Esophagus muscularis mucosa (tissue), 4 donors: ENCODE measurements at regions not wholly inside any gene's neighbourhood (a gene's known extent, or its start where the extent isn't known, plus 50 kb on each side); places are given as distances from the start of the nearest gene placed in this dataset.
"Not testable (repeated sequence)": the region's sequence is repeated elsewhere in the genome, so short reads cannot be mapped to it uniquely, and the experiment has no call there.

Experiments
- DNase-seq: peaks from one replicate; pipeline ENCODE4 v3.0.0-alpha.2; 2017; ENCODE audit errors: extremely low spot score
- H3K27ac ChIP-seq, 4 donors: fragments of 200-600 bp; sonication (generic); replicated peaks in 1 of 4; 1 replicate in 3 of 4; 2 replicates in 1 of 4; pipeline ENCODE4 v1.5.1; 2016 to 2019; ENCODE audit warnings: mild to moderate bottlenecking in 1 of 4
- H3K27me3 ChIP-seq, 4 donors: fragments of 200-600 bp; sonication (generic); one replicate each; pipeline versions ENCODE4 v1.5.1 to v1.6.0; 2016 to 2019
- H3K36me3 ChIP-seq, 4 donors: fragments of 200-600 bp; sonication (generic); one replicate each; pipeline ENCODE4 v1.5.1; 2016 to 2019
- H3K4me1 ChIP-seq, 4 donors: fragments of 200-600 bp; sonication (generic); one replicate each; pipeline ENCODE4 v1.5.1; 2016 to 2019
- H3K4me3 ChIP-seq, 4 donors: fragments of 200-600 bp; sonication (generic); 1 replicate in 2 of 4; 2 replicates in 2 of 4; pipeline ENCODE4 v1.5.1; 2016 to 2019; ENCODE audit warnings: mild to moderate bottlenecking in 4 of 4, moderate library complexity in 1 of 4
- H3K9me3 ChIP-seq, 4 donors: fragments of 200-600 bp; sonication (generic); 1 replicate in 3 of 4; 2 replicates in 1 of 4; pipeline ENCODE4 v1.5.1; 2016 to 2019
- CTCF ChIP-seq, 3 experiments: fragments of 200-600 bp in 2 of 3; fragments of 450-650 bp in 1 of 3; sonication (generic) in 2 of 3; IDR thresholded peaks; one replicate each; pipeline ENCODE4 v1.5.1; 2017 to 2019; ENCODE audit warnings: antibody characterized with exemption in 3 of 3, mild to moderate bottlenecking in 2 of 3, moderate library complexity in 1 of 3
- EP300 ChIP-seq: sonication (generic); formaldehyde crosslinking; IDR thresholded peaks from one replicate; pipeline ENCODE4 v1.6.1; 2017; ENCODE audit warnings: antibody characterized with exemption
- POLR2A ChIP-seq: fragments of 450-650 bp; IDR thresholded peaks from one replicate; pipeline ENCODE4 v1.6.1; 2017; ENCODE audit warnings: antibody characterized with exemption, moderate library complexity, mild to moderate bottlenecking, low read depth
- POLR2AphosphoS5 ChIP-seq, 2 donors: sonication (generic); formaldehyde crosslinking; IDR thresholded peaks; one replicate each; pipeline ENCODE4 v1.6.1; 2017; ENCODE audit warnings: antibody characterized with exemption in 2 of 2
- WGBS: methylation state at CpG from one replicate; pipeline ENCODE4 v1.1.5; 2018; 5-methylcytosine and 5-hydroxymethylcytosine counted together
- intact Hi-C: fragments of 100-400 bp; cut with DNase I; formaldehyde crosslinking; loops from one replicate; pipeline ENCODE4 v1.15.1; 2023

GRCh38 chr12:46635818-46636217 is 190.0 kb downstream of the SLC38A4 start:
- no peak for DNase-seq
- H3K27me3 ChIP-seq = no peaks in the 10 kb centered on the region
- no peak overlapping the region for H3K27ac ChIP-seq
- no peaks in the 10 kb centered on the region for H3K36me3 ChIP-seq
- H3K9me3 ChIP-seq = peaks cover 0 to 23% (median 2%) of the 10 kb centered on the region in 4 donors
- intact Hi-C loops = no loop called here
- H3K4me1 ChIP-seq = no peaks in the 10 kb centered on the region
- TF ChIP-seq EP300 (no peak), POLR2A (no peak), POLR2AphosphoS5 (IDR thresholded peaks at IDR 0.05) (no peak), CTCF (IDR thresholded peaks at IDR 0.05) (no peak)
- no peak overlapping the region for H3K4me3 ChIP-seq

GRCh38 chr12:46629331-46630229 is 196.2 kb downstream of the SLC38A4 start:
- TF ChIP-seq CTCF (IDR thresholded peaks at IDR 0.05) (no peak), EP300 (no peak), POLR2AphosphoS5 (IDR thresholded peaks at IDR 0.05) (no peak), POLR2A (no peak)
- no peaks in the 10 kb centered on the region for H3K9me3 ChIP-seq
- WGBS = 81% methylated on average over 4 of the region's 4 CpGs
- no peak overlapping the region for H3K27ac ChIP-seq
- DNase-seq = no peak
- no peaks in the 10 kb centered on the region for H3K27me3 ChIP-seq
- no peaks in the 10 kb centered on the region for H3K36me3 ChIP-seq
- H3K4me3 ChIP-seq = no peak overlapping the region
- intact Hi-C loops = no loop called here
- H3K4me1 ChIP-seq = peaks cover 0 to 15% (median 4%) of the 10 kb centered on the region in 4 donors

GRCh38 chr12:46628176-46628575 is 197.6 kb downstream of the SLC38A4 start:
- no peaks in the 10 kb centered on the region for H3K27me3 ChIP-seq
- H3K4me3 ChIP-seq = no peak overlapping the region
- intact Hi-C loops = no loop called here
- no peaks in the 10 kb centered on the region for H3K36me3 ChIP-seq
- TF ChIP-seq EP300 = no peak
- no peak for TF ChIP-seq POLR2AphosphoS5 (IDR thresholded peaks at IDR 0.05)
- no peak for TF ChIP-seq POLR2A
- no peak for TF ChIP-seq CTCF (IDR thresholded peaks at IDR 0.05)
- H3K4me1 ChIP-seq = peaks cover 0 to 15% (median 4%) of the 10 kb centered on the region in 4 donors
- DNase-seq = no peak
- H3K27ac ChIP-seq = no peak overlapping the region
- 91% methylated on average over 1 of the region's 1 CpG for WGBS
- no peaks in the 10 kb centered on the region for H3K9me3 ChIP-seq

- H3K27ac ChIP-seq = no peak overlapping the region
- no peaks in the 10 kb centered on the region for H3K36me3 ChIP-seq
- TF ChIP-seq CTCF (IDR thresholded peaks at IDR 0.05) (no peak), EP300 (no peak), POLR2A (no peak), POLR2AphosphoS5 (IDR thresholded peaks at IDR 0.05) (no peak)
- H3K4me1 ChIP-seq = peaks cover 0 to 15% (median 4%) of the 10 kb centered on the region in 4 donors
- H3K9me3 ChIP-seq = no peaks in the 10 kb centered on the region
- DNase-seq = no peak
- intact Hi-C loops = no loop called here
- 89% methylated on average over 3 of the region's 3 CpGs for WGBS
- no peaks in the 10 kb centered on the region for H3K27me3 ChIP-seq
- no peak overlapping the region for H3K4me3 ChIP-seq
Observed at GRCh38 chr12:46627686-46628085, 198.1 kb downstream of the SLC38A4 start.

- H3K4me1 ChIP-seq = peaks cover 0 to 17% (median 13%) of the 10 kb centered on the region in 4 donors
- H3K9me3 ChIP-seq, DNase-seq, H3K36me3 ChIP-seq, H3K27ac ChIP-seq, H3K27me3 ChIP-seq, H3K4me3 ChIP-seq: not testable (repeated sequence)
- WGBS = 96% methylated on average over 5 of the region's 5 CpGs
- intact Hi-C loops = loop anchor here (5.0 kb wide), 1 partner anchor 237 kb away; no protein-coding TSS in a partner anchor
Observed at GRCh38 chr12:46619474-46619873, 206.3 kb downstream of the SLC38A4 start.

GRCh38 chr12:46617737-46618136 is 208.1 kb downstream of the SLC38A4 start:
- not testable (repeated sequence) for H3K4me3 ChIP-seq, H3K9me3 ChIP-seq, H3K36me3 ChIP-seq, H3K27me3 ChIP-seq, DNase-seq
- peaks cover 0 to 17% (median 13%) of the 10 kb centered on the region in 4 donors for H3K4me1 ChIP-seq
- intact Hi-C loops = loop anchor here (5.0 kb wide), 1 partner anchor 235 kb away; no protein-coding TSS in a partner anchor
- peak overlapping the region; percentile 27 to 74 (median 56) for H3K27ac ChIP-seq
- WGBS = 97% methylated on average over 6 of the region's 11 CpGs
